Activated CD4-positive, alpha-beta T cell treated with anti-CD3 and anti-CD28 coated beads, Interleukin-2, amount 50 U/mL, for 1 hour (primary cell): ENCODE measurements at regions not wholly inside any gene's neighbourhood (a gene's known extent, or its start where the extent isn't known, plus 50 kb on each side); places are given as distances from the start of the nearest gene placed in this dataset.

Experiments
- DNase-seq: peaks from one replicate; pipeline ENCODE4 v3.0.0-alpha.2; 2020

DNA sequence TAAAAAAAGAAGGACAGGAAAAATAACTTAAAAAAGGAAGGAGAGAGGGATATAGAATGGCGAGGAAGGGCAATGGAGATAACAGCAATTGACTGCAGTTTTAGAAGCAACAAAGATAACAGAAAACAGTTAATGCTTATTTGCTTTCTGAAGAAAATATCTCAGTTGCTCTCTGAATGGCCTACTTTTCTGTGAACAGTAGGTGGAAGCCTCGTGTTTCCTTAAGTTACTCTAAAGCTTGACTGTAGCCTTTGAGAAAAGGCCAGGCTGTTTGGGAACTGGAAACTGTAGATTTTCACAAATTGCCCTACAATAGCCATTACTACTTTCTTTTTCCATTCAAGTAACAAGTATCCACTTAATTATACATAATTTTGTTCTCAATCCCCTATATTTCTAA lies 404.5 kb downstream of the YTHDC2 start:
- no peak for DNase-seq

DNA sequence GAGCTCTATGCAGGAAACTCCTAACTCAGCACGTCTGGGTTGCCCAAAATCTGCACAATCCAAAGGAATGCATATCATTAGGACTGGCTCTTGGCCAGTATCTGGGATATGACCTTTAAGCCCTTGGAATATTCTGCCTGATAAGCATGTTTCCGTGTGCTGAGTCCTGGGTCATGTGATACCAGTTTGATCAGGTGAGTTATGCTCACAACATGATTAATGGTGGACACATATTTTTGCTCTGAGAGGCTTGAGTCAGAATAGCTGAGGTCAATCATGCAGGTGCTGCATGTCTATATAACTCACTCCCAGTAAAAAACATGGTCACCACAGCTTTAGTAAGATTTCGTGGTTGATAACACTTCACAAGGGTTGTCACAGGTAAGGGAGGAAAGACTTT lies 408.8 kb downstream of the YTHDC2 start:
- no peak for DNase-seq

DNA sequence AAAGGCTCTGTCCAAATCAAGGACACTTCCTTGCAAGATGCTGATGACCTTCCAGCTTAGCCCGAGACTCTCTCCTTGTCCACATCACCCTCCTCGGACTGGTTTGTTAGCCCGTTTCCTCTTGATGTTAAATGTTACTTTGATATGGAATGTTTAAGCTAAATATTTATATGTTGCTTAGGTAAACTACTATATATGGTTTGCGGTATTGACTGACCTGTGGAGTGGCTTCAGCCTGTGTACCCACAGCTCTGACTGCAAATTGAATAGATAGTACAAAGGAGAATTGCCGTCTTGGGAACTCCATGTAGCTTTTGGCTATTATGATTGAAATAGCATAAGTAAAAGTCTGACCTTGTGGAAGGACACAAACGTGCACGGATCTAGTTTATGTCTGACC lies 422.0 kb downstream of the YTHDC2 start:
- DNase-seq, result no peak

DNA sequence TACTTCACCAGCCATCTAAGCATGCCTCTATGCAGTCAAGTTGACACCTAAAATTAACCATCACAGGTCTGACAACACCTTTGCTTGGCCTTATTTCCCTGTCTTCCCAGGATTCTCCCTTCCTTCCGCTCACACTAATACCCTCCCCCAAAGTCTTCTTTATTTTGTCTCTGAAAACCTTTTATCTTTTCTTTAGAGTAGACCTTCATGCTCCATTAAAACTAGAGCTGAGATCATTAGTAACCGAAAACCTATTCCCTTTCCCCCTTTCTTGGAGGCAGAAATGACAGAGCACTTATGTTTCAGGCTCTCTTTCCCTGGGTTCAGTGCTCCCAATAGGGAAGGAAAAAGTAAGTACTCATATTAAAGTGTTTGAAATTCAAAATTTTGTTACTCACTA lies 423.8 kb downstream of the YTHDC2 start:
- DNase-seq, result no peak

DNA sequence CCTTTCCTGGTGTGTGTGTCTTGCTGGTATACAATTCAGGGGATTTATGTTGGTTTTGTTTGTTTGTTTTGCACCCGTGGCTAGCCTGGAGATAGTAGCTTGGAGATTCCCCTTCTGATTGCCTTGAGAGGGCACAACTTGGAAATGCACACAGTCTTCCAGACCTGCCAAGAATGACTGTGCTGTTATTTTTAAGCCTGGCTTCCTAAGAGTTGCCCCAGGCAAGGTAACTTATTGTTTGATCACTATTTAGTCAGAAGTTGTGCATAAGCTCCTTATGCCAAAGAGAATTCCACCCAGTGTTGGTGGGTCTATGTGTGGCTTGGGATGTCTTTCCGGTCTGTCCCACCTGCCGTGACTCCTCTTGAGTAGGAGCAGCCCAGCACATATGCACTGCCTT lies 421.9 kb upstream of the KCNN2 start:
- no peak for DNase-seq

DNA sequence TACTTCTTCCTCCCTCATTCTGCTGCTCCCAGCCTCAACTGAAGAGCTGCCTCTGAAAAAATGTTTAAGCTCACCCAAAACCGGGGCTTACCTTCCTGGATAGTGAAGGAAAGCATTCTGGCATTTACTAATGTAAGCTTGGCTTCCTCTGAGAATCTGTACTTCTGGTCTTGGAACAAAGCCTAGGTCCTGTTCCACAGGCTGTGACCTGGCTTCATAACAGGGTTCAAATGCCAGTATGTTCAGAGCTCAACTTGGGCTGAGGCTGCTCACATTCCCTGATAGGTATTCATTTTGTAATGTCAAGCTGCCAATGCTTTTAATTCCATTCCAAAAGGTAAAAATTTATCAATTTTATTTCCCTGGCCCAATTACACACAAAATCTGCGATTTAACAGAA lies 411.7 kb upstream of the KCNN2 start:
- no peak for DNase-seq

DNA sequence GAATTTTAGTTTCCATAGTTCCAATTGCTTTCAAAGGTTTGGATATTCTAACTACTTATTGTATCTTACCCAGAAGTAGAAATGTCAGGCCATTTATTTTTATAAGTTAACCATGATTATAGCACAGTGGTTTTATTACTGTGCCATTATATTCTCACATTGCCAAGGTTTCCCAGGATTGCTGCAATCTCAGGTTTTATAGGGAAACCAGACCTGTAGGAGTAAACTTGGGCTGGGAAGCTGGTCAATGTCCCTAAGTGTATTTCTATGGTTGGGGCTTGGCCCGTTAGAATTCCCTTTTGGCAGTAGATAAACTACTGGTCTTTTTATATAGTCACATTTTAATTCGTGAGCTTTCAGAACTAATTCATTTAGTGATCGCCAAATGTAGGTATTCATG lies 396.6 kb upstream of the KCNN2 start:
- DNase-seq, result no peak

DNA sequence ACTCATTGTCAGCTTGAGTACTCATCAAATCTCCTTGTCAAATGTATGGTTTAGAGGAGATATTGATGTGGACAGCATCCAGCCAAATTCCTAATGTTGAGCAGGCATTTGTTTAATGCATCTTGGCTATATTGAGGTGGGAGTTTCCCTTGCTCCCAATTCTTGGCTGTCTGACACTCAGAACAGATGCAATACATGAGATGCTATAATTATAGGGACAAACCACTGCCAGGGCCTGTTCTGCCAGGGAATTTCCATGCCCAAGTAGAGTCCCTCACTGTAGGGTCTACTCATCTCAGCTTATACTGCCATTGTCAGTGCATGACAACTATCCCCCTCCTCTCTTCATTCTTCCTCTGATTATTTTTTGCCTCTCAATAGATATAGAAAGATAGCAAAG lies 392.0 kb upstream of the KCNN2 start:
- DNase-seq, result no peak

DNA sequence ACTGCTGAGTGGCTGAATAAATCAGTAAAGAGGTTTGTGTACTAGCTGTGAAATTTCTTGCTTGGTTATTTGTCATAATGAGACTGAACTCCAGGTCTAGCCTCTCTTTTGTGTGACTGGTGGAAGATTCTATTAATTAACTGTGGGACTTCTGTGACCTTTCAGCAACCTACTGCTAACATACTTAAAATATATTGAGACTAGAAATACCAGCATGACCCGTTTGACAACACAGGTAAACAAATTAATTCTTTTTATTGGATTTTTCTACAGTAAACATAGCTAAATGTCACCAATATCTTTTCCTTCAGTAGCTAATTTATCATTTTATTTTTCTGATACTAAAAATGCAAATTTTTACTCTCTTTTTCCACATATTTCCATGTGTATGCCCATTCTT lies 390.4 kb upstream of the KCNN2 start:
- no peak for DNase-seq

DNA sequence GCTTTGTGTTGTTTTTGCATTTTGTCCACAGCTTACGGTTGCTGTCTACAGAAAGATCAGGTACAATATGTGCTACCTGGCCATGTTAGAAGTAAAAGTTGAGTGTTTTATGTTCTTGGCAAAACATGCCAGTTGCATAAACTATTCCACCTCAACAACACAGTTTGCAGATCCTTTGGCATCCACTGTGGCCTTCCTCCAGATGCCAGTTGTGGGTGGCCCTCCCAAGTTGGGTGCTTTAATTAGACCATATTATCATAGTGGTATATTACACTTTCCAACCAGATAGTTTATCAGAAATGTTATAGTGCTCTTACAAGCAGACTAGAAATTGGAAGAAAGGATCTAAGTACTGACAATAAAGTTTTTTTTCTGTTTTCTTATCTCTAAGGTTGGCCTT lies 386.9 kb upstream of the KCNN2 start:
- DNase-seq, result no peak

DNA sequence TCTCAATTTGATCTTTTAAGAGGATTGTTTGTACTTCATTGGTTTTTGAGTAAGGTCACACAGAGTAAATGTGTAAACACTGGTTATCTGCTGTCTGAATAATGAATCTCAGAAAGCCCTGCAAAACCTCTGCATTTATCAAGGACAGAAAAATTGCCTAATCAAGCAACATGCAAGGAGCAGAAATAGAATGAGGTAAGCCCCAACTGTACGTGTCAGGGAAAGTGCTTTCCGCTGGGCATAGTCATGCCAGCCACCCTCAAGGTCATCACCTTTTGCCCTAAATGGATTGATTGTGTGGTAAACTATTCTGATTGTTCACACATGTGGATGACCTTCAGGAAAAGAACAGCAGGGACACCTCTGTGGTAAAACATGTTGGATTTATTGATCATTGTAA lies 376.9 kb upstream of the KCNN2 start:
- DNase-seq, result no peak

DNA sequence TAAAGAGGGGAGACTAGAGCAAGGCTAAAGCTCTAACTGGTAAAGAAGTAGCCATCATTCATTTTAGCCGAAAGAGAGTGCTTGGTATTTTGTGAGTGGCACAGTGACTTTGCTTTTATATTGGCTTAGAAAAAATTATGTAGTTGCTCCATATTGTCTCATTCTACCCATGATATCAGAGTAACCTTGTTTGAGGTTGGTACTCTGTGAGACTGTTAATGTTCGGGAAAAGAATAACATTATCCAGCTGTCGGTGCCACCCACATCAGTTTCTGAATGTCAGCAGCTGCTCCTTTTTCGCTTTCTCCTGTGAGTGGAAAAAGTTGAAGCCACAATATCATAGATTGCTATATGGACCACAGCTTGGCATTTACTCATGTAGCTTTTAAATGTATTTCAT lies 376.4 kb upstream of the KCNN2 start:
- no peak for DNase-seq

DNA sequence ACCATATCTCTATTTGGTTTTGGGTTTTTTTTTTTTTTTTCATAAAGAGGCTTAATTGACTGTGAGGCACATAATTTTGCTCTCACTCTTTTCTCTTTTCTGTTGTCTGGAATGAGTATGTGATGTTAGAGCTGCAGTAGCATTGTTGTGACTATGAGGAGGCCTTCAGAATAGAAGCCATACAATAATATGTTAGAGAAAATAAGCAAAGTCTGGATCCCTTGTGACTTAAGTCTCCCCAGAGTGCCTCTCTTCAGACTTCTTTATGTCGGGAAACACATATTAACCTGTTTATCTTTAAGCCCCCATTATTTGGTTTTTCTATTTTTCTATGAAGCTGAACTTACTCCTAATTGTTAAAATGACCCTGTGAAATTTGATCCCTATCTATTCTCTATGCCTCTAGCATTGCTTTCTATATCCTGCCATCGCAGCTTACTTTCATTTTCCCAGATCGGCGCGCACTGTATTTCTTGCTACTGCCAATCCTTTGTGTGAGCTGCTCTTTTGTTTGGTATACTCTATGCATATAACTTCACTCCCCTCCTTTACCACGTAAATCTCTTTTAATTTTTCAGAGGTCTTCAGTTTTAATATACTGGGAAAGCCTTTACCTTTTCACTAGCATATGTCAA lies 372.5 kb upstream of the KCNN2 start:
- no peak for DNase-seq

DNA sequence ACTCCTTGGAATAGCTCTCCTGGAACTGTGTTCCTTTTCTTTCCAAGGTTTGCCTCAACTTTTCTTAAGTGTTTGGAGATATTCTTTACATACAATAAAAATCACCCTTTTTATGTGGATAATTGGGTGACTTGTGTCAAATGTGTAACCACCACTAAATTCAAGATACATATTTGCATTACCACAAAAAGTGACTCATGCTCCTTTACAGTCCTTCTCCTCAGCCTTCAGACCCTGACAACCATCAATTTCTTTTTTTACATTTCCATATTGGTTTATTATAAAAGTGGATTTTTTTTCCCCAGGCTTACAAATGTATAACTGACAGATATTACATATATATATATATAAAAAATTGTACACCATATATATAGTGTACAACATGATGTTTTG lies 372.0 kb upstream of the KCNN2 start:
- DNase-seq, result no peak

DNA sequence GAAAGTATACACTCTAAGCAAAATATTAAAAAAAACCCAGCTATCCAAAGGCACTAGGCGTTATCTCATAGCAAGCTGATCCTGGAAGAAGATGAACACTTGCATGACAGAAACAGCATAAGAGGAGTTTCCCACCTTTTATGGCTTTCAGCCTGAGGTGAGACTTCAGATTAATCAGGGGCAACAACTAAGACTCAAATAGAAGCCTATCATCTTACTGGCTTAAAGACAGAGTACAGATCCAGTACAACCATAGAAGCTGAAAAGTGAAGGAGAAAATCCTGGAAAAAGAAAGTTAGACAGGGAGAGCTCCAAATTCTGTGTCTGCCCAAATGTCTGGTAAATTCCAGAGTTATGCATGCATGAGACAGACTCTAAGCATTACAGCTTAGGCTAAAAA lies 360.8 kb upstream of the KCNN2 start:
- DNase-seq, result no peak

DNA sequence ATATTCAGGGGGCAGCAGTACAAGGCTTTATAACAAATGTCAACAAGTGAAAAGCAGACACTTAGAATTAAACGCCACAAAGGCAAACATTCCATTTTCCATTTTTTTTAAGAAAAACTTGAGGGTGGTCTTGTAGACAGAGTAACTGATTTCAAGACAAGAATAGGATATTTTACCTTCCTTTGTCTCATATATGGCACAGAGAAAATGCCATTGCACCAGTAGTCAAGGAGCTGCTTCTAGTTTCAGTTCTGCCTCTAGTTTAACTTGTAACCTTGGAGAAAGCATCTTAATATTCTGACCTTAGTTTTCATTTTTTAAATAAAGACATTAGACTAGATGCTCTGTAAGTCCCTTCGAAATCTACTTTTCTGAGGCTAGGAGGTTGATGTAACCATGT lies 355.3 kb upstream of the KCNN2 start:
- no peak for DNase-seq

DNA sequence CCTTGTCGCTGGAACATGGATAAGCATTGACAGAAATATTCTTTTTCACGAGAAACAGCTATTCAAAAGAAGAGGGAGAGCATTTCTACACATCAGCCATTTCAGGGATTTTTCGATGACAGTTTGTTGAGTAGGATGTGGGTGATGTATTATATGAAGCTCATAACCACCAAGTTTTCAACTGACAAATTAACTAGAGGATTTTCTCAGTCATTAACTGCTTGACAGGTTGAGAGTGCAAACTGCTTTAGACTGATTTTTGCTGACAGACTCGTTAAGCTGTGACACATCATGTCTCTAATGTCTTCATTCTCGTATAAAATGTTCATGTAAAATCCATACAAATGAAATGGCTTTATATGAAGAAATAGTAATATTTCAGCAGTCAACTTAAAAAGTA lies 354.2 kb upstream of the KCNN2 start:
- no peak for DNase-seq

DNA sequence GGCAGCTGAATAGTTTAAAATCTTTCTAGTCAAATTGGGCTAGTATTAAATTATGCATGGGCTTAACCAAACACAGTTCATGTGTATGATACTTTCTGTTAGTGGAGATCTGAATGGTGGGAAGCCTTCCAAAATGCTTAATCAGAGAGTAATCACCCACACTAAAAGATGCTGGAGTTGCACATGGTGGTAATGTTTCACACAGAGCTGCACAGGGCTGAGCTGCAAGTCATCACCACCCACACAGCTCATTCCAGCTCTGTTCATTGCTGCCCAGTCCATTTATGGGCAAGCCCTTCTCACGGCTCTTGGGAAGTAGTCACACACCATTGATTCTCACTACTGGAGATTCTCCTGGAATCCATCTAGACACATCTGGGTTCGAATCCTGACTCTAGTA lies 351.5 kb upstream of the KCNN2 start:
- DNase-seq, result no peak

DNA sequence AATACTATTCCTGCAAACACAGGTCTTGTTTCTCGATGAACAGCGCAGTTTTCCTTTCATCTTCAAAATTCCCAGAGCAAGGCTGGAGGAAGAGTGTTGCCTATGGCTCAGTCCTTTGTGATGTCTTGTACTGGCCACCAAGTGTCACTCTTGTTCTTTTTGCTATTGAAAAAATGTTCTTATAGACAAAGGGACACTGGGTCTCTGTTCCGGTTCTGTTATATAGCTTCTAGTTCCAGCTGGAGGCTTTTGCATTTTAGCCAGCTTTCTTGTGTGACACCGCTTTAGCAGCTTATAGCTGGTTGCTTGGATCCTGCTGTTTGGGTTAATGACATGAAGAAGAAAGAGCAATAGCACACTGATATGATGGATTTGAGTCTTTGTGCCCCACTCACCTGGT lies 343.7 kb upstream of the KCNN2 start:
- DNase-seq, result no peak

DNA sequence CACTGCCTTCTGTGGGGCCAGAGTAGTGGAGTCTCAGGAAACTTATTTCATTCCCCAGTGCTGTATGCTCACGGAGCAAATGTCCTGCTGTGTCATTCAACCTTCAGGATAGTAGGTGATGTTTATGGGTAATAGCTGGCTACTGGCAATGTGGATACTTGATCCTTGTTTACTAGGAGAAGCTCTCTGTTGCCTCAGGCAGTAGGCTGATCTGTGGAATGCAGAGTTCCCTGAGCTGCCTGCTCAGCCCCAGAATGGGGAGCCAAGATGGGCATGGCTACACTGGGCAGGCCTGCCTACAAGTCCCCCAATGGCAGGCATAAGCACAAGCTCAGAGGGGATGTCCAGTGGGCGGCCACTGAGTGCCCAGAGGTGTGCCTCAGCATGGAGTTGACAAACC lies 323.1 kb upstream of the KCNN2 start:
- no peak for DNase-seq

DNA sequence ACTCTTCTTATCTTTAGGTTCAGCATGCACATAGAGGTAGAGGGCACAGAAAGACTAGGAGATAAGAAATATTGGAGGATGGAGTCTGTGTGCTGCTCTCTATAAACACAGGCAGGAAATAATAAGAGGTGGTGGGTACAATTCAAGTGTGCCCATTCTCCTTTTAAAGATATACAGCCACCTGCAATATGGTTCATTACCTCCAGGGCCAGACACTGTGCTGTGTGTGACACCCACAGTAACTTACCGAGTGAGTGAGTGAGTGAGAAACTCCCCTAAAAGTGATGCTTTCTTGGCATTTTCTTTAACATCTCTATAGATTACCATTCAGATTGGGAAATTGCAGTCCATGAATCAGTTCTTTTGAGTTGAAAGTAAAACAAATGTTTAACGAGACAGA lies 311.8 kb upstream of the KCNN2 start:
- no peak for DNase-seq

DNA sequence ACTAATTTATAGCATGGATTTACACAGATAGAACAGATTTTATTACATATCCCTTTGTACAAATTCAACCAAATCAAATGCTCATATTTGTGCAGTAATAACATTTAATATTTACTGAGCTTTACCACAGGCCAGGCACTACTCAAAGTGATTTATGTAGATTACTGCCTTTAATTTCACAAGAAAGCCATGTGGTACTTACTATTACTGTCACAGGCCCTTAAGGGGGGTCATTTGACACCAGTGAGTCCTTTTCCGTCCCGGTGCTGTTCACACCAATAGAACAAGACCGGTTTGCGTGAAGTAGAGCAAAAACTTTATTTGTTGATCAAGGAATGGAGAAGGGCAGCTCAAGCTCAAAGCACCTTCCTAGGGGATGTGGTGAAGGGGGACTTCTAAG lies 308.5 kb upstream of the KCNN2 start:
- DNase-seq, result no peak

DNA sequence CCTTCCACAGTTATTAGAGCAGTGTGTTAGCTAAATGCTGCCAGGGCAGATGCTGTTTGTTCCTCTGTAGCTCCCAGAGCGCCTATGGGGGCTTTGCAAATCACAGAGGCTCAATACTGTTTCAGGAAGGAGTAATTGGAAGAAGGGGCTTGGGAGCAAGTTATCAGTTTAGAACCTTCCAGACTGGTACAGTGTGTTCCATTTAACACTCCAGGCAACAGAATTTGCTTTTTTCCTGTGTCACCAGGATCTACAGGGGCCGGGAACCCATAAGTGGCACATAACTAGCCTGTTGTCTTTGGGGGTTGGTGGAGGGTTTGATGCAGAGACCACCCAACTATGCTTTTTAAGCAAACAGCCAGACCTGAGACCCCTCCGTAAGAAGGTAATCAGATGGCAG lies 307.3 kb upstream of the KCNN2 start:
- DNase-seq, result no peak

DNA sequence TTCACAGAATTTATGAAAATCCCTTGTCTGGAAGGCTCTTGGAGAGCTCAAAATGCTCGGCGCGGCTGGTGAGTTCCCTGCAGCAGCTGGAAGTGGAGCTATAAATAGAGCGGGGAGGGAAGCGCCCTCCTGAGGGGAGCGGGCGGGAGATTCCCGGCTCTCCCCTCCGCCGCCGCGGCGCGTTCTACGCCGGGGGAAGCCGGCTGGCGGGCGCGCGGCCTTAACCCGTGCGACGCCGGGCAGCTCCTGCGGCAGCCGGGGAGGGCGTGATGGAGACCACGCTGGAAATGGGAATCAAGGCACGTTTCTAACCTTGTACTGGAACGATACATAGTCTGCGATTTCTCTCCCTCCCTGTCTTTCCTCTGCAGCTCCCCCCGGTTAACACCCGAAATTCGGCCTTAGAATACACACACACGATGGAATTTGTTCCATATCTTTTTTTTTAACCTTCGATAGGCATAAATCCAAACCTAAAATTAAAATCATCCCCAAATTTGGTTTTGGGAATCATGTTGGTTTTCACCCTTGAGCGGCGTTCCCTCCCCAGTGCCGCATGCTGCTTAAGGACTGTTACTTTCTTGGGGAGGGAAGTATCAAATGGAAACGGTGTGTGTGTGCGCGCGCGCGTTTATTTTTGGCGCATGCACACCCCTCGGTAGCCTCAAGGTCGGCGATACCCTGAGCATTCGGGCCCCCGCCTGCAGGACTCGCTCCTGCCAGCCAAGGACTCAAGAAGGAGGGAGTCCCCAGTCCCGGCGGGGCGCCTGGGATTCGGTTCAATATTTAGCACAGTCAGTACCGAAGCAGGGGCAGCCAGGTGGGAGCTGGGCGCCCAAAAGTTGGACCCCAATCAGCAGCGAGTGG lies 306.3 kb upstream of the KCNN2 start:
- no peak for DNase-seq

DNA sequence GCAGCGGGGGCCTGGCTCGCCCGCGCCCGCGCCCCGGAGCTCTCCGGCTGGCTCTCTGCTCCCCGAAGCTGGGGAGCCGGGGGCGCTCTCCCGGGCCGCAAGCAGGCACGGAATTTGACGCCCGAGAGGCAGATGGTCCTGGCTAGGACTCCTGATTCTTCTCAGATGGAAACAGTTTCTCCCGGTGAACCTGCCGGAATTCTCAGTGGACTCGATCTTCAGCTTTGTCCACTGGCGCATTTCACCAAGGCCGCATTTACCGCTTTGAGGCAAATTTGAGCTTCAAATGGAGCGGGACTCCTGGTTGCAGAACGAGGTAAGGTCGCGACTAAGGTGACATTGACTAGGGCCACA lies 305.7 kb upstream of the KCNN2 start:
- DNase-seq, result no peak
